HepG2 (cell line): ENCODE measurements at regions not wholly inside any gene's neighbourhood (a gene's known extent, or its start where the extent isn't known, plus 50 kb on each side); places are given as distances from the start of the nearest gene placed in this dataset.

ENCODE experiments used
- CEBPG ChIP-seq: IDR thresholded peaks from 2 replicates; pipeline ENCODE4 v1.6.1; 2016
- EP300 ChIP-seq, 3 experiments: sonication (generic) in 1 of 3; formaldehyde crosslinking in 1 of 3; IDR thresholded peaks; 2 replicates each; pipeline versions ENCODE4 v1.5.1 to v1.6.1; 2011 to 2020; ENCODE audit warnings: low read depth in 2 of 3, low read length in 2 of 3, borderline replicate concordance in 1 of 3, improper control_type of control experiment in 1 of 3, mild to moderate bottlenecking in 1 of 3, missing genetic modification reagents in 1 of 3, moderate library complexity in 1 of 3
- FOSL2 ChIP-seq: sonication (generic); formaldehyde crosslinking; IDR thresholded peaks from 2 replicates; pipeline ENCODE4 v1.4.0; 2020; ENCODE audit warnings: missing genetic modification reagents
- FOXP1 ChIP-seq, 2 experiments: fragments of 450-650 bp in 1 of 2; IDR thresholded peaks; 2 replicates each; pipeline ENCODE4 v1.6.1; 2017 to 2018; ENCODE audit warnings: antibody characterized with exemption in 1 of 2
- ZBTB7A ChIP-seq: sonication (generic); formaldehyde crosslinking; IDR thresholded peaks from 2 replicates; pipeline ENCODE4 v1.8.0; 2022; ENCODE audit warnings: mild to moderate bottlenecking, missing genetic modification reagents
- TF ChIP-seq, protein P1 (sequence below): sonication (generic); formaldehyde crosslinking; IDR thresholded peaks from 2 replicates; pipeline ENCODE4 v1.4.0; 2020; ENCODE audit warnings: missing genetic modification reagents
- TF ChIP-seq, protein P2 (sequence below), 2 experiments: sonication (generic) in 1 of 2; formaldehyde crosslinking in 1 of 2; IDR thresholded peaks; 2 replicates each; pipeline versions ENCODE4 v1.4.0 to v1.6.1; 2016 to 2020; ENCODE audit warnings: borderline replicate concordance in 1 of 2, low read depth in 1 of 2, mild to moderate bottlenecking in 1 of 2, missing genetic modification reagents in 1 of 2

DNA sequence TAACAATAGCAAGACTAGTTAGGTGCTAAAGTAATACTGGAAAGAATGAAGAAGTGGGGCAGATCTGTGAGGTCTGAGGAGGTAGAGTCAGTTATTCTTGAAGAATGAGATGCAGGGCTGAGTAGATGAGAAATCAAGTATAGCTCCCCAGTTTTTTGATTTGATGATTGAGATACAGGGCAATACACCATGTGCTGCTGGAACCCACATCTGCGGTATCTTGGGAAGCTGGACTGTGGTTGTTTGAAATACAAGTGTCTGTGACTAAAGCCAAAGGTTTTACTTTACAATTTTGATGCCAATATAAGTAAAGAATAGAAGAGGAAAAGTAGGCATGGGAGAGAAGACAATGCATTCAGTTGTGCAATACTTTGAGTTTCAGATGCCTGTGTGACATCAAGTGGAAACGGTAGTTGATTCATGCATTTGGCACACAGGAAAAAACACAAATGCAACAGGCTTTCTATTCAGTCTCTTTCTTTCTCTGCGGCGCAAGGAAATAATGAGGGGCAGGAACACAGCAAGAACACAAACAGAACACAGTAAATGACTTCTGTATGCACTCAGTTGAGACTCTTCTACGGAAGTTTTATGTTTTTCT, 190.2 kb upstream of the SLC38A2 start (continued):
- TF ChIP-seq, protein P1, sequence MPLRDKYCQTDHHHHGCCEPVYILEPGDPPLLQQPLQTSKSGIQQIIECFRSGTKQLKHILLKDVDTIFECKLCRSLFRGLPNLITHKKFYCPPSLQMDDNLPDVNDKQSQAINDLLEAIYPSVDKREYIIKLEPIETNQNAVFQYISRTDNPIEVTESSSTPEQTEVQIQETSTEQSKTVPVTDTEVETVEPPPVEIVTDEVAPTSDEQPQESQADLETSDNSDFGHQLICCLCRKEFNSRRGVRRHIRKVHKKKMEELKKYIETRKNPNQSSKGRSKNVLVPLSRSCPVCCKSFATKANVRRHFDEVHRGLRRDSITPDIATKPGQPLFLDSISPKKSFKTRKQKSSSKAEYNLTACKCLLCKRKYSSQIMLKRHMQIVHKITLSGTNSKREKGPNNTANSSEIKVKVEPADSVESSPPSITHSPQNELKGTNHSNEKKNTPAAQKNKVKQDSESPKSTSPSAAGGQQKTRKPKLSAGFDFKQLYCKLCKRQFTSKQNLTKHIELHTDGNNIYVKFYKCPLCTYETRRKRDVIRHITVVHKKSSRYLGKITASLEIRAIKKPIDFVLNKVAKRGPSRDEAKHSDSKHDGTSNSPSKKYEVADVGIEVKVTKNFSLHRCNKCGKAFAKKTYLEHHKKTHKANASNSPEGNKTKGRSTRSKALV, result no peak
- TF ChIP-seq, protein P2, sequence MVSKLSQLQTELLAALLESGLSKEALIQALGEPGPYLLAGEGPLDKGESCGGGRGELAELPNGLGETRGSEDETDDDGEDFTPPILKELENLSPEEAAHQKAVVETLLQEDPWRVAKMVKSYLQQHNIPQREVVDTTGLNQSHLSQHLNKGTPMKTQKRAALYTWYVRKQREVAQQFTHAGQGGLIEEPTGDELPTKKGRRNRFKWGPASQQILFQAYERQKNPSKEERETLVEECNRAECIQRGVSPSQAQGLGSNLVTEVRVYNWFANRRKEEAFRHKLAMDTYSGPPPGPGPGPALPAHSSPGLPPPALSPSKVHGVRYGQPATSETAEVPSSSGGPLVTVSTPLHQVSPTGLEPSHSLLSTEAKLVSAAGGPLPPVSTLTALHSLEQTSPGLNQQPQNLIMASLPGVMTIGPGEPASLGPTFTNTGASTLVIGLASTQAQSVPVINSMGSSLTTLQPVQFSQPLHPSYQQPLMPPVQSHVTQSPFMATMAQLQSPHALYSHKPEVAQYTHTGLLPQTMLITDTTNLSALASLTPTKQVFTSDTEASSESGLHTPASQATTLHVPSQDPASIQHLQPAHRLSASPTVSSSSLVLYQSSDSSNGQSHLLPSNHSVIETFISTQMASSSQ (IDR thresholded peaks at IDR 0.05; ENCODE audit: low read depth), result no peak
- TF ChIP-seq, protein P2 (CRISPR knock-in tag; IDR thresholded peaks at IDR 0.05; ENCODE audit: borderline replicate concordance), result no peak
- TF ChIP-seq FOSL2 (CRISPR knock-in tag) (peak; percentile 83), ZBTB7A (CRISPR knock-in tag) (no peak), EP300 (IDR thresholded peaks at IDR 0.05; ENCODE audit: low read depth in 2 of 2, low read length in 2 of 2) (peak in 1 of 2 experiments; percentile 32; a peak in 1 of 4 replicates), EP300 (CRISPR knock-in tag; IDR thresholded peaks at IDR 0.05; ENCODE audit: borderline replicate concordance) (no peak), FOXP1 (IDR thresholded peaks at IDR 0.05) (no peak), FOXP1 (CRISPR knock-in tag; IDR thresholded peaks at IDR 0.05) (peak; percentile 41; the same call in 1 of the 2 replicates), CEBPG (CRISPR knock-in tag) (peak; percentile 83)
- TF ChIP-seq, all 625 proteins: peak for 15
